Dermis blood vessel endothelial cell (primary cell): ENCODE measurements at regions not wholly inside any gene's neighbourhood (a gene's known extent, or its start where the extent isn't known, plus 50 kb on each side); places are given as distances from the start of the nearest gene placed in this dataset.
"Not testable (repeated sequence)": the region's sequence is repeated elsewhere in the genome, so short reads cannot be mapped to it uniquely, and the experiment has no call there.

Experiments
- DNase-seq: peaks from one replicate; pipeline ENCODE4 v3.0.0; 2010

DNA sequence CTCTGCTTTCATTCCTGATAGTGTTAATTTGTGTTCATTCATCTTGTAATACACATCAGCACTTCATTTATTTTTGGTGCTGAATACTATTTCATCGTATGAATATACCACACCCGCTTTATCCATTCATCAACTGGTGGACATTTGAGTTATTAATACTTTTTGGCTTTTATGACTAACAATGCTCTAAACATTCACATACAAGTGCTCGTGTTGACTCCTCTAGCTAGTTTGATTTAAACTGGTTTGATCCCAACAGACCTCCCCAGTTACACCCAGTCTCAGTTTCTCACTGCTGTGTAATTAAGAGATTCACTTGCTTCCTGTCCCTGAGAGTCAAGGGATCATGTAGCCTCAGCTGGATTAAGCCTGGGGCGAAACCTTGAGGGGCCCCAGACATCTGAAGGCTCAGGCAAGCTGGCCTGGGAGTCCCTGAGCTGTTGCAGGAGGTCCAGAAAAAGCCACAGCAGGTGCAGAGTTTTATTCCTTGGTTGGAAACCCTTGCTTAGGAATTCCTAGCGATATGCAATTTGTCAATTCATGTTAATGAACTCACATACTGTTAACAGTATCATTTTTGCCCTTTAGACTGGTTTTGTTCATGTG is 52.8 kb upstream of the CLDN24 start:
- no peak for DNase-seq

DNA sequence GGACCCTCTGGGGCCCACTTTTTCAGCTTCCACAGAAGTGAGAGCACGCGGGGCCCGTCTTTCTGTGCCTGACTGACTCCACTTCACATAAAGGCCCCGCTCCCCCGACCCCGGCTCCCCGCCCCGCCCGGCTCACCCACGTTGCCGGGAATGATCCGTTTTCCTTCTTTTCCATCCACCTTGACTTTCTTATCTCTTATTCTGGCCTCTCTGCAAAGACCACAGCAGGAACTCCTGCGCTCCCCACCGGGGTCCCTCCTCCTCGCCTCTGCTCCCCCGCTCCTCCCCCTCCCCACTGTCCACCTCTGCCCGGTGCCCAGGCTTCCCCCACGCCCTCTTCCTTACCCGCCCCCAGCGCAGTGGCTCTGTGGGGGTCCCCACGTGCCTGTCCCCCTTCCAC is 54.2 kb upstream of the CLDN24 start:
- no peak for DNase-seq

DNA sequence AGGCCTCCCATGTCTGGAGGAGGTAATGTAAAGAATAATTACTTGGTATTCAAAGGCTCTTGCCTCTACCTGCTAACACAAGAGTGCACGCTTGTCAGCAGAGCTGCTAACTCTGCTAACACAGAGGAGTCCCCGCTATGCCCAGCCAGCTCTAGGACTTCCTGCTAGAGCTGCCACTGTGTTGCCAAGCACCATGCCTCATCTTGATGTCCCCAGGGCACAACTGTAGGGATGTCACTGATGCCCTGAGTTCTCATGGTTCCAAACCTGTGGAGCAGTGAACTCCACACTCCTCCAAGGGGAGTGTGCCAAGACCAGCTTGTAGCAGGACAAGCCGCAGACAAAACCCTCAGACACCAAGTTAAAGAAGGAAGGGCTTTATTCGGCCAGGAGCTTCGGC is 55.3 kb upstream of the CLDN24 start:
- no peak for DNase-seq

DNA sequence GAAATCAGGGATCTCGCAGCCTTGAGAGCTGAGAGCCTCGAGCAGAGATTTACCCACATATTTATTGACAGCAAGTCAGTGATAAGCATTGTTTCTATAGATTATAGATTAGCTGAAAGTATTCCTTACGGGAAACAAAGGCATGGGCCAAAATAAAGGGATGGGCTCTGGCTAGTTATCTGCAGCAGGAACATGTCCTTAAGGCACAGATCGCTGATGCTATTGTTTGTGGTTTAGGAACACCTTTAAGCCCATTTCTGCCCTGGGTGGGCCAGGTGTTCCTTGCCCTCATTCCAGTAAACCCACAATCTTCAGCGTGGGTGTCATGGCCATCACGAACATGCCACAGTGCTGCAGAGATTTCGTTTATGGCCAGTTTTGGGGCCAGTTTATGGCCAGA is 56.1 kb upstream of the CLDN24 start:
- not testable (repeated sequence) for DNase-seq

DNA sequence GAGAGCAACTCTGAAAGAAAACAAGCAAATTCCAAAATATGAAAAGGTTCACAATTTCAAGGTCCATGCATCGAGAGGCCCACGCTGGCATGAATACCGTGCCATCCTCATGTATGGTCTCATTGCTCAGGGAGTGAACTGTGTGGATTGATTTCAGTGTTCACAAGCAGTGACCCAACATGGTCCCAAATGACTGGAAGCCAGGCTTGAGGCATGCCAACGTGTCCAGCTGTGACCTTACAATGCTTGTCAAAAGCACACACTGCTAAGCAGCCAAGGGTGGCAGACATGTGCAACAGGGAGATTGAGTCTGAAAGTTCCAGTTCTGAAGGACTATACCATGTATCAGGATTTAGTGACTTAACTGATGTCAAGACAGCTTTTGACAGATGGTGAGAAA is 58.7 kb upstream of the CLDN24 start:
- no peak for DNase-seq

DNA sequence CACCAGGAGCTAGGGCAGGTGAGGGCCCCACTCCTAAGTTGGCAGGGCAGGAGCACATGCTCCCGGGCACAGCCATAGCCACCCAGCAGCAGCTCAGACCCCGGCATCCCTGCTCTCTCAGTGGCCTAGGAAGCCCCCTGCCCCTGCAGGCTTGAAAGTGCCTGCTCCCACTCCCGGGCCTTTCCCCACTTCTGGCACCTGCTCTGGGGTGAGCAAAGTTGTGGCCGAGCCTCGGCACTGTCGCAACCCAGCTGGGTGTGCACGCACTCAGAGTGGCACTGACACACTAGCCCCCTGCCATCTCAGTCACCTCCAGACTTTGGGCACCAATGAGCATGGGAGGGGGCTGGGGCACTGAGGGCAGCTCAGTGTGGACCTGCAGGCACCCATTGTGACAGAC is 60.8 kb upstream of the CDKN2AIP start:
- DNase-seq: no peak

- no peak for DNase-seq
These were observed 59.9 kb upstream of the CDKN2AIP start for GRCh38 chr4:183384516-183384915.

DNA sequence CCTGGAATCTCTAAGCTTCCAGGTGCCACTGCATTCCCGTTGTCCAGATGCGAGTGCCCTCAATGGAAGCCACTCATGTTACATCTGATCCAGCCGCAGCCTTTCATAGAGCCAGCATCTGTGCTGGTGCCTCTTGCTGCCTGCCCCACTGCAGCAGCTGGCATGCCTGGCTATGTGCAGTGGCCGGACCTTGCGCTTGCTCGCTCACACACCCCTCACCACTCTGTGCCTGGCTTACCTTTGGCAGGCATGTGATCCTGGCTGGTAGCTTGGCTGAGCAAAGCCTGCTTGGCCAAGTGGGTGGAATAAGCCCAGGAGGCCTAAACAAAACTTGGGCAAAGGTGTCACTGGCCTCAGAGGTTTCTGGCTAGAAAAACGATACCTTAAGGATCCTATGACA is 59.5 kb upstream of the CDKN2AIP start:
- DNase-seq: no peak

- no peak for DNase-seq
These were observed 56.4 kb upstream of the CDKN2AIP start for GRCh38 chr4:183388021-183388420.

GRCh38 chr4:183388777-183389176 is 55.7 kb upstream of the CDKN2AIP start:
- no peak for DNase-seq

DNA sequence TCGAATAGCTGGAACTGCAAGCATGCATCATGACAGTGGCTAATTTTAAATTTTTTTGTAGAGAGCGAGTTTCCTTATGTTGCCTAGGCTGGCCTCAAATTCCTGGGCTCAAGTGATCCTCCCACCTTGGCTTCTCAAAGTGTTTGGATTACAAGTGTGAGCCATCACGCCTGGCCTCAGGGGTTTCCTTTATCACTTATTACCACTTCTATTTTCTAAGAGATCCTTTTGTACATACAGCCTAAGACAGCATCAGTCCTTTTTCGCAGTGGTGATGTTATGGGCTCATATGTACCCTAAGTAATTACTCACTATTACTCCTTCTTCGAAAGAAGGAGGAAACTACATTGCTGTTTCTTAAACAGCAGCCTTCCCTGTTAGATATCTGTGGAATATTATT is 54.1 kb upstream of the CDKN2AIP start:
- DNase-seq: no peak

- peak; percentile 12 for DNase-seq
These were observed 53.2 kb upstream of the CDKN2AIP start for GRCh38 chr4:183391204-183391603.

- no peak for DNase-seq
These were observed 52.1 kb upstream of the CDKN2AIP start for GRCh38 chr4:183392377-183392776.

- no peak for DNase-seq
These were observed 51.0 kb upstream of the CDKN2AIP start for GRCh38 chr4:183393446-183393845.

DNA sequence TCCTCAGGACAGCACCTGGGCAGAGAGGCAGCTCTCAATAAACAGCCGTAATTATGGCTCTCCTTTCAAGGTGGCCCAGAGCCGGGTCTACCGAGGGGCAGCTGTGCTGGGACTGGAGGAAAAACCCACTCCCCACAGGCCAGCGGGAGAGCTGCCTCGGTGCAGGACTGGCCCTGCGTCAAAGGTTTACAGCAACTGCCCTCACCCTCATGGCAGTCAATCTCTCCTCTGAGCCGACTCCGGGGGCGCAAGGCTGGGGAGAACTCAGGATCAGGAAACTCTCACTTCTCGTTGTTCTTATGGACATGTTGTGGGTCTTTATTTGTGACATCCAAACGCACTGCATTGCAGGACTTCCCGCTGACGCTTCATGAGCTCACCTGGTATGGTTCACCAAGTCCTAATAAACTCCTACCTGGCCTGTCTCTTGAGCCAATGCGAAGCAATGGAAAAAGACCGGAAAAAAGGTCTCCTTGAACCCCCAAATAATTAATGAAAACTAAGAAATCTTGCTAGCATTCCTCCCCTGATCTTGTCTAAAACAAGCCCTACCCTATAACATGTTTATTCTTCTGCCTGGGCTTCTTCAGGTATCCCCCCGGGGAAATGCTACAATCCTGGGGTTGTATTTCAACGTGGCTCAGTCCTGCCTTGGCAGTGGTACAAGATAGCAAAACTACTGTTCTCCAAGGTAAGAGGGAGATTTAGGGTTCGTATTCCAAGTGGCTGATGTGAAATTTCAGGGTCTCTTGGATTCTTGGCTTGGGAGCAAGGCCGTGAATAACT is 50.1 kb upstream of the CDKN2AIP start:
- no peak for DNase-seq
